DND-41 (cell line): ENCODE measurements at regions not wholly inside any gene's neighbourhood (a gene's known extent, or its start where the extent isn't known, plus 50 kb on each side); places are given as distances from the start of the nearest gene placed in this dataset.

Source experiments
- EZH2 ChIP-seq: IDR thresholded peaks from 3 replicates; pipeline ENCODE4 v1.6.1; 2012; ENCODE audit warnings: borderline replicate concordance, low read depth, mild to moderate bottlenecking, moderate library complexity, low read length, inconsistent platforms; ENCODE audit not compliant: severe bottlenecking
- TF ChIP-seq, protein P1 (sequence below): IDR thresholded peaks from 2 replicates; pipeline ENCODE4 v1.5.1; 2012; ENCODE audit warnings: borderline replicate concordance, low read length, moderate library complexity, mild to moderate bottlenecking; ENCODE audit not compliant: poor library complexity, severe bottlenecking; ENCODE audit errors: extremely low read depth

GRCh38 chr6:7047128-7047527 is 60.6 kb upstream of the RREB1 start:
- TF ChIP-seq, protein P1, sequence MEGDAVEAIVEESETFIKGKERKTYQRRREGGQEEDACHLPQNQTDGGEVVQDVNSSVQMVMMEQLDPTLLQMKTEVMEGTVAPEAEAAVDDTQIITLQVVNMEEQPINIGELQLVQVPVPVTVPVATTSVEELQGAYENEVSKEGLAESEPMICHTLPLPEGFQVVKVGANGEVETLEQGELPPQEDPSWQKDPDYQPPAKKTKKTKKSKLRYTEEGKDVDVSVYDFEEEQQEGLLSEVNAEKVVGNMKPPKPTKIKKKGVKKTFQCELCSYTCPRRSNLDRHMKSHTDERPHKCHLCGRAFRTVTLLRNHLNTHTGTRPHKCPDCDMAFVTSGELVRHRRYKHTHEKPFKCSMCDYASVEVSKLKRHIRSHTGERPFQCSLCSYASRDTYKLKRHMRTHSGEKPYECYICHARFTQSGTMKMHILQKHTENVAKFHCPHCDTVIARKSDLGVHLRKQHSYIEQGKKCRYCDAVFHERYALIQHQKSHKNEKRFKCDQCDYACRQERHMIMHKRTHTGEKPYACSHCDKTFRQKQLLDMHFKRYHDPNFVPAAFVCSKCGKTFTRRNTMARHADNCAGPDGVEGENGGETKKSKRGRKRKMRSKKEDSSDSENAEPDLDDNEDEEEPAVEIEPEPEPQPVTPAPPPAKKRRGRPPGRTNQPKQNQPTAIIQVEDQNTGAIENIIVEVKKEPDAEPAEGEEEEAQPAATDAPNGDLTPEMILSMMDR: no peak
- TF ChIP-seq EZH2: no peak
